Umbilical cord (tissue), 1 donor: ENCODE measurements at regions not wholly inside any gene's neighbourhood (a gene's known extent, or its start where the extent isn't known, plus 50 kb on each side); places are given as distances from the start of the nearest gene placed in this dataset.

Experiments used
- DNase-seq: peaks from one replicate; pipeline ENCODE4 v3.0.0-alpha.2; 2015; ENCODE audit warnings: low spot score

- DNase-seq = peak; percentile 70
These were observed 157.8 kb downstream of the NXNL2 start for GRCh38 chr9:88692827-88693226.

GRCh38 chr9:88694625-88695024 lies 159.6 kb downstream of the NXNL2 start:
- peak; percentile 63 for DNase-seq

DNA sequence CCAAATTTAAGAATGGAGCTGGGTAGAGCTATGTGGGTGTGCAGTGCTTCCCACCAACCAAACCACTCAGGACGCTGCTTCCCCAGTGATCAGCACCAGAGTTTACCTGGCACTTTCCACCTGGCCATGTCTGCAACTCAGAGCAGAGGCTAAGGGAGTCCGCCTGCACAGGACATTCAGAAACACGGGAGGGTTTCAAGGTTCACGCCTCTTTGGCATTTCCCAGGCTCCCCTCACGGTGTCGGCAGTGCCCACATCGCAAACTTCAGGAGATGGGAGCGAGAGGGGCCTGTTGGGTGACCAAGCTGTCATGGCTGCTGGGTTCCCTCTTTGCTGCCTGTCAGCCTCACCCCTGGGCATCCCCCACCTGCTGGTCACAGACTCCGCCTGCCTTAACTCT lies 161.5 kb downstream of the NXNL2 start:
- DNase-seq = no peak

DNA sequence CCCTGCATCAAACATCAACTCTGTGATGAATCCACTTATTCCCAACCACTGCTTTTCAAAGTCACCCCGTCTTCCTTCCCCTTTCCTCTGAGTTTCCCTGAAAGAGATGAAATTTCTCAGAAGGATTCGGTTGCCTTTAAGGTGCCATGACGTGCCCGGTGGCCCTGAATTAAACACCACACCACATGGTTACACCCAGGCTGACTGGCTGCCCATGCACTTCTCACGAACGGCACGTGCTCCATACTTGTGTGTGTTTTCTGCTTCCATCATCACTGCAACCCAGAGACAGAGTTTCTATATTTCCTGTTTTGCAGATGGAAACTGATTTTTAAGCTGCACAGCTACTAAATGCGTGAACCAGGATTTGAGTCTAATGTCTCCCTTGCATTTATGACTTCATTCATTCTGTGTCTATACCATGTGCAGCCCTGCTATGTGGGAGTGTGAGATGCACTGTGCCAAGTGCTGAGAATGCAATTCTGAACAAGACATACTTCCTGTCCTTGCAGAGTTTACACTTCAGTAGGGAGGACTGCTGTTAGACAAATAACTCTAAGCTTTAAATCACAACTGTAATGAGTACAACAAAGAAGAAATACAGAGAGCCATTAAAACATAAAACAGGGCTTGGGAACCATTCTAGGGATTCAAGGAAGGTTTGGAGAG lies 162.9 kb downstream of the NXNL2 start:
- DNase-seq = peak; percentile 61

DNA sequence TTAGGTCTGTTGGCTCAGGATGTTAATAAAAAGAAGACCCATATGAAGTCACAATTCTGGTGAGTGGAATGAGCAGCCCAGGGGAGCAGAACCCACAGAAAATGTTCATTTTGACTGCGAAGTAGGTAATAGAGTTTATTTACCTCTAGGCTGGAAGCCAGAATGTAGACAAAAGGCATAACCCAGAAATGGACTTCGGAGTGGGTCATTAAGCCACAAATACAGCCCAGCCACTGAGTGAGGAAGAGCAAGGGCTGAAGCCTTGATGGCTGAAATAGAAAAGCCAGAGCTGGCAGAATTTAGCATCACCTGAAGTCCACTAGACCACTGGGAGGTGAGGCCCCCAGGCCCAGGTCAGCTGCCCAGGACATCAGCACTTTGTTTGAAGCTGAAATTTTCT lies 168.0 kb downstream of the NXNL2 start:
- no peak for DNase-seq

- no peak for DNase-seq
These were observed 171.5 kb downstream of the NXNL2 start for GRCh38 chr9:88706193-88707113.

DNA sequence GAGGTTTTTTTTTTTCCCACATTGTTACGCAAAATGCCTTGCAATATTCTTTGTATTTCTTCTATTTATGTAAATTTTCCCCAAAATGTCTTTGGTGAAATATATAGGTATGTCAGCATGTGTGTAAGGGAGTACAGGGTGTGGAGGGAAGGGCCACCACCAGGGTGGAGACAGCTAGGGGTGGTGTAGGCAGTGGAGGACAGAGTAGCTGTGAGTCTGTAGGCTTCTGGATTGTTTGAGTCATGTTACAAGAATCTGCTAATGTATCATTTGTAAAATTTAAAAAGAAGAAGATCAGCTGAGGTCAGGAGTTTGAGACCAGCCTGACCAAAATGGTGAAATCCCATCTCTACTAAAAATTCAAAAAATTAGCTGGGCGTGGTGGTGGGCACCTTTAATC lies 175.5 kb downstream of the NXNL2 start:
- no peak for DNase-seq

GRCh38 chr9:88711719-88712118 lies 176.7 kb downstream of the NXNL2 start:
- DNase-seq = no peak

- no peak for DNase-seq
These were observed 177.5 kb downstream of the NXNL2 start for GRCh38 chr9:88712484-88712883.

- DNase-seq = no peak
These were observed 178.0 kb downstream of the NXNL2 start for GRCh38 chr9:88713010-88713409.

- peak; percentile 43 for DNase-seq
These were observed 181.8 kb downstream of the NXNL2 start for GRCh38 chr9:88716596-88717290.

- DNase-seq = no peak
These were observed 186.0 kb downstream of the NXNL2 start for GRCh38 chr9:88721025-88721424.

DNA sequence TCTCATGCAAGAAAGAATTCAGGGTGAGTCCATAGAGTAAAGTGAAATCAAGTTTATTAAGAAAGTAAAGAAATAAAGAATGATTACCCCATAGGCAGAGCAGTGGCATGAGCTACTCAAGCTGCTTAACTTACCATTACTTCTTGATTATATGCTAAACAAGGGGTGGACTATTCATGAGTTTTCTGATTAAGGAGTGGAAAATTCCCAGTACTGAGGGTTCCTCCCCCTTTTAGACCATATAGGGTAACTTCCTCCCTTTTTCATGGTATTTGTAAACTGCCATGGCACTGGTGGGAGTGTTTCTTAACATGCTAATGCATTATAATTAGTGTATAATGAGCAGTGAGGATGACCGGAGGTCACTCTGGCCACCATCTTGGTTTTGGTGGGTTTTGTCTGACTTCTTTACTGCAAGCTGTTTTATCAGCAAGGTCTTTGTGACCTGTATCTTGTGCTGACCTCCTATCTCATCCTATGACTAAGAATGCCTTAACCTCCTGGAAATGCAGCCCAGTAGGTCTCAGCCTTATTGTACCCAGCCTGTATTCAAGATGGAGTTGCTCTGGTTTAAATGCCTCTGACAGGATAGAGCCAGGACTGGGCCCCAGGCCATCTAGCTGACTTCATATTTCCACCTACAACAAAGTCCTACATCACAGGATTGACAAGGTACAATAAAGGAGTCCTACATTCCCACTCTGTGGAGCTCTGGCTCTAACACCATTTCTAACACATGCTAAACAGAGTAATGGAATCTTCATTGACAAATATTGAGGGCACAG lies 186.7 kb downstream of the NXNL2 start:
- no peak for DNase-seq

DNA sequence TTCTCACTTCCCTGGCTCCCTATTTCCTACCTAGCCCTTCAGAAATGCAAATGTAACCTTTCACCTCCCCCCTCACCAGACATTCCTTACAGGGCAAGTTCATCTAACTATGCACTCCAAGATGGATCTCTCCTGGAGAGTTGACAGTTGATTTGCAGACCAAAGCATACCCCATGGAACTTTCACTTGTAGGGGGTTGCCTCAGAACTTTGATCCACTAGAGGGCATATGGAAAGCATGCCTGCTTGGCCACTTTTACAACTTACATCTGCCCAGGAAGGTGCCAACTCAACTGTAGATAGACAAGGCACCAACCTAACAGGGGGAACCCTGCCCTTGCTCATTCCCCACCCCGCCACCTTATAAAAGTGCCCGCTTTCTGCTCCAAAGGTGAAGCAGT lies 187.8 kb downstream of the NXNL2 start:
- DNase-seq = no peak

GRCh38 chr9:88723751-88724150 lies 188.8 kb downstream of the NXNL2 start:
- peak; percentile 34 for DNase-seq

GRCh38 chr9:88724331-88724730 lies 189.4 kb downstream of the NXNL2 start:
- peak; percentile 78 for DNase-seq

DNA sequence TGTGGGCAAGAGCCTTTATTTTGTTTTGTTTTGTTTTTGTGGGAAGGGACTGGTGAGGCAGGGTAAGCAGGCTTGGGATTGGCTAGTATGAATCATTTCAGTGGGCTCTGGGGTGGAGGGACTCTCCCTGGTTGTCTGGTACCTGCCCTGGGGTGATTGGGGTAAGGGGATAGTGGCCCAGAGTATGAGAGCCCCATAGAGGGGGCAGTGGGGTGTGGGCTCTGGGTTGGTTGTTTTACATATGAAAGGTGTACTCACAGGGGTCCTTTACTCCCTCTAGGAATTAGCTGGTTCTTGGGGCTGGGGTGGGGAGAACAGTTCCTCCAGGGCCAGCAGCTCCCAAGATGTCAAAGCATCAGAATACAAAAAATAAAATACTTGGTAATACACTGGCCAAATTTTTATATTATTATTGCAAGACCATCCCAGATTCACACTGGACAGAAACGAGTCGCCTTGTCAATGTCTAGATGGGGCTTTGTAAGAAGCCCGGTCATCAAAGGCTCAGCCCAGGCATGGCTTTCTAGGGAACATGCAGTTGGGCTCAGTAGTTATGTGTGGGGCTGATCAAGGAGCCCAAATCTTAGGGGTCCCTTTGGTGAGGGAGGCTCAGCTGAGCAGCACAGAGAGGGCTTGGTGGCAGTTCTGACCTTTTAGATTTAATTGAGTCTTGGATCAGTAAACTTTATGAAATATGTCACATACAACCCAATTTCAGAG lies 190.5 kb downstream of the NXNL2 start:
- no peak for DNase-seq

DNA sequence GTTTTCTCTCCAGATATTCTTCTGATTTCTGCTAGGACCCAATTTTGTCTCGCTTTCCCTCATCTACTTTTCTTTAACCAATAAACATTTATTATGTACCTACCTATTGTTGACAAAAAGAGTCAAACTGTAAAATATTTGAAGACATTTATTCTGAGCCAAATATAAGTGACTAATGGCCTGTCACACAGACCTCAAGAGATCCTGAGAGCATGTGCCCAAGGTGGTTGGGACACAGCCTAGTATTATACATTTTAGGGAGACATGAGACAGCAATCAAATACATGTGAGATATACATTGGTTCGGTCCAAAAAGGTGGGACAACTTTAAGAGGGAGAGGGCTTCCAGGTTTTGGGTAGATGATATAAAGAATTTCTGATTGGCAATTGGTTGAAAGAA lies 191.8 kb downstream of the NXNL2 start:
- DNase-seq = no peak

DNA sequence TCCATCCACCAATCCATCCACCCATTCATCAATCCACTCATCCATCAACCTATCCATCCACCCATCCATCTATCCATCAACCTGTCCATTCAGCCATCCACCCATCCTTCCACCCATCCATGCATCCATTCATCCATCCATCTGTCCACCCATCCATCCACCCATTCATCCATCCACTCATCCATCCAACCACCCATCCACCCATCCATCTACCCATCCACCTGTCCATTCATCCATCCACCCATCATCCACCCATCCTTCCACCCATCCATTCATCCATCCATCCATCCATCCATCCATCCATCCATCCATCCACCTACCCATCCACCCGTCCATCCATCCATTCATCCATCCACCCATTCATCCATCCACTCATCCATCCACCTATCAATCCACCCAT lies 195.8 kb downstream of the NXNL2 start:
- DNase-seq = no peak

DNA sequence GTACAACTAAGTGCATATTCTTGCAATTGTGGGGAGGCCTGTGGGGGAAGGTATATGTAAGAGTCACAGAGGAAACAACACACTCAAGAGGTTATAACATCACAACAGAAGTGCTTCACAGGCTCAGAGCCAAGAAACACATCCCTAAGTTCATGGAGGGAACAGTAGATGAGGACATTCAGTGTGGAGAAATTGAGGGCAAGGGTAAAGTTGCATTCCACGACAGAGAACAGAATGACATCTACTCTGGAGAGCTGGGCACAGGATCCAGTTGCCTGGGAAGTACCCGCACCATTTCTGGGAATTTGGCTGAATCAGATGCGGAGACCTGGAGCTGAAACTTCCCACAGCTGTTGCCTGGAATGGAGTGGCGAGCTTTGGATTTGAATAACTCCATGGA lies 197.2 kb downstream of the NXNL2 start:
- peak; percentile 23 for DNase-seq
